Upper lobe of left lung (tissue), 6 donors: ENCODE measurements at regions not wholly inside any gene's neighbourhood (a gene's known extent, or its start where the extent isn't known, plus 50 kb on each side); places are given as distances from the start of the nearest gene placed in this dataset.
A peak's percentile ranks its signal among the peaks of the same experiment; 100 is the strongest.

ENCODE experiments used
- ATAC-seq, 2 donors: fragments of 200-7000 bp; cut with Tn5 transposase; one replicate each; pipeline ENCODE4 v1.9.1; 2022; ENCODE audit warnings: mild to moderate bottlenecking in 2 of 2, moderate library complexity in 2 of 2; ENCODE audit not compliant: low FRiP score in 2 of 2
- DNase-seq, 2 donors: peaks; one replicate each; pipeline ENCODE4 v3.0.0-alpha.2; 2019 to 2020
- H3K27ac ChIP-seq, 4 donors: fragments of 200-600 bp; sonication (generic); one replicate each; pipeline ENCODE4 v1.5.1; 2016 to 2019
- H3K27me3 ChIP-seq, 4 donors: fragments of 200-600 bp; sonication (generic); one replicate each; pipeline ENCODE4 v1.5.1; 2017 to 2019
- H3K36me3 ChIP-seq, 4 donors: fragments of 200-600 bp; sonication (generic); one replicate each; pipeline ENCODE4 v1.5.1; 2016 to 2019
- H3K4me1 ChIP-seq, 4 donors: fragments of 200-600 bp; sonication (generic); one replicate each; pipeline ENCODE4 v1.5.1; 2018 to 2019
- H3K4me3 ChIP-seq, 4 donors: fragments of 200-600 bp; sonication (generic); one replicate each; pipeline ENCODE4 v1.5.1; 2017 to 2019; ENCODE audit warnings: mild to moderate bottlenecking in 2 of 4, moderate library complexity in 1 of 4
- H3K9me3 ChIP-seq, 4 donors: fragments of 200-600 bp; sonication (generic); one replicate each; pipeline ENCODE4 v1.5.1; 2018 to 2019
- EP300 ChIP-seq, 4 donors: sonication (generic); formaldehyde crosslinking; IDR thresholded peaks; one replicate each; pipeline ENCODE4 v1.5.1; 2017; ENCODE audit warnings: antibody characterized with exemption in 4 of 4, control low read depth in 2 of 4
- POLR2A ChIP-seq, 4 donors: fragments of 450-650 bp; IDR thresholded peaks; one replicate each; pipeline ENCODE4 v1.5.1; 2016 to 2017; ENCODE audit warnings: antibody characterized with exemption in 4 of 4, mild to moderate bottlenecking in 2 of 4
- POLR2AphosphoS5 ChIP-seq, 2 donors: sonication (generic); formaldehyde crosslinking; IDR thresholded peaks; one replicate each; pipeline ENCODE4 v1.5.1; 2017; ENCODE audit warnings: antibody characterized with exemption in 2 of 2
- WGBS, 2 donors: methylation state at CpG; one replicate each; pipeline ENCODE4 v1.1.5; 2017 to 2018; 5-methylcytosine and 5-hydroxymethylcytosine counted together
- TF ChIP-seq, protein P1 (sequence below), 6 experiments: fragments of 450-650 bp in 4 of 6; fragments of 200-600 bp in 2 of 6; sonication (generic) in 2 of 6; IDR thresholded peaks; one replicate each; pipeline ENCODE4 v1.5.1; 2016 to 2019; ENCODE audit warnings: antibody characterized with exemption in 6 of 6
- donor health status: DM: no; HTN: no; CAD: no; lungs with moderate emphysema.
- donor health status: DM: no; HTN: yes; CAD: no; lungs with severe emphysema.

DNA sequence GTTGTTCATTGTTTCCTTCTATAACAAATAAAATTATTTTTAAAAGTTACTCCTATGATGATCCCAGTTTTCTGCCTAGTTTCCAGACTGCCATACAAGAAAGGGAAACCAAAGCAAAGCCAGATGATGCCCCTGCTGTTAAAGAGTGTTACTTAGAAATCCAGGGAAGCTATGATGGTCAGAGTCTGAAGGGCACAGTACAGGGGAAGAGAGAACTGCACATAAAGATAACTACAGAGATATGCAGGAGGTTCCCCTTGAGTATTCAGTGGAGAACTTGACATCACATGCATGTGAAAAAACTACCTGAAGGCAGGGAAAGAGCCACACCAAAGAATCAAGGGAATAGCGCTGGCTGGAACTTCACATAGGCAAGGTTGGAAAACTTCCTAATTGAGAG is 494.2 kb upstream of the FSTL5 start:
- H3K9me3 ChIP-seq, result peaks cover 0 to 3% (median 0%) of the 10 kb centered on the region in 4 donors
- ATAC-seq, result no peak
- TF ChIP-seq EP300 (IDR thresholded peaks at IDR 0.05) (no peak), POLR2AphosphoS5 (IDR thresholded peaks at IDR 0.05) (no peak), POLR2A (IDR thresholded peaks at IDR 0.05) (no peak)
- TF ChIP-seq, protein P1, sequence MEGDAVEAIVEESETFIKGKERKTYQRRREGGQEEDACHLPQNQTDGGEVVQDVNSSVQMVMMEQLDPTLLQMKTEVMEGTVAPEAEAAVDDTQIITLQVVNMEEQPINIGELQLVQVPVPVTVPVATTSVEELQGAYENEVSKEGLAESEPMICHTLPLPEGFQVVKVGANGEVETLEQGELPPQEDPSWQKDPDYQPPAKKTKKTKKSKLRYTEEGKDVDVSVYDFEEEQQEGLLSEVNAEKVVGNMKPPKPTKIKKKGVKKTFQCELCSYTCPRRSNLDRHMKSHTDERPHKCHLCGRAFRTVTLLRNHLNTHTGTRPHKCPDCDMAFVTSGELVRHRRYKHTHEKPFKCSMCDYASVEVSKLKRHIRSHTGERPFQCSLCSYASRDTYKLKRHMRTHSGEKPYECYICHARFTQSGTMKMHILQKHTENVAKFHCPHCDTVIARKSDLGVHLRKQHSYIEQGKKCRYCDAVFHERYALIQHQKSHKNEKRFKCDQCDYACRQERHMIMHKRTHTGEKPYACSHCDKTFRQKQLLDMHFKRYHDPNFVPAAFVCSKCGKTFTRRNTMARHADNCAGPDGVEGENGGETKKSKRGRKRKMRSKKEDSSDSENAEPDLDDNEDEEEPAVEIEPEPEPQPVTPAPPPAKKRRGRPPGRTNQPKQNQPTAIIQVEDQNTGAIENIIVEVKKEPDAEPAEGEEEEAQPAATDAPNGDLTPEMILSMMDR (IDR thresholded peaks at IDR 0.05), result no peak
- no peak overlapping the region for H3K27ac ChIP-seq
- no peak for DNase-seq
- no peaks in the 10 kb centered on the region for H3K27me3 ChIP-seq
- 93 to 96% methylated on average over 1 of the region's 1 CpG for WGBS, 2 donors
- H3K36me3 ChIP-seq, result no peaks in the 10 kb centered on the region
- no peak overlapping the region for H3K4me3 ChIP-seq
- H3K4me1 ChIP-seq, result no peaks in the 10 kb centered on the region

DNA sequence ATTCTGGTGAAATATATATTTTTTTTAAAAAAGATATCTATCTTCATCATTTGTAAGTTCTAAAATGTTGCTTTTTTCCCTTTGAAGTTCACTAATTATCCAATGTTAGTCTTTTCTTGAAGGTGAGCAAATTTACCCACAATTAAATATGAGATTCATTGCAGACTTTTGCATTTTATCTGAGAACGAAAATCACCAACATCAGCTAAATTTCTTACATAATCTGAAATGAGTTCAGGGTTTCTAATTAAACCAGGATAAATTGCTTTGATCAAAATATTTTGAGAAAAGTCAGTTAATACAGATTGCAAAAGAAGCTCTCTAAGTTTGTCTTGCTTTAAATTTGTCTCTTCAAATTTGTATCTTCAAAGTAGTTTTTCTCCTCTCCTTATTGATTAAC is 486.4 kb upstream of the FSTL5 start:
- Histone ChIP-seq H3K4me3 (no peak overlapping the region), H3K27ac (no peak overlapping the region), H3K4me1 (no peaks in the 10 kb centered on the region), H3K9me3 (no peaks in the 10 kb centered on the region), H3K27me3 (no peaks in the 10 kb centered on the region), H3K36me3 (no peaks in the 10 kb centered on the region)
- ATAC-seq (no peak), DNase-seq (no peak)
- 57 to 76% methylated on average over 1 of the region's 1 CpG for WGBS, 2 donors
- TF ChIP-seq POLR2A (IDR thresholded peaks at IDR 0.05), result no peak
- TF ChIP-seq, protein P1 (IDR thresholded peaks at IDR 0.05), result no peak
- no peak for TF ChIP-seq EP300 (IDR thresholded peaks at IDR 0.05)
- no peak for TF ChIP-seq POLR2AphosphoS5 (IDR thresholded peaks at IDR 0.05)

DNA sequence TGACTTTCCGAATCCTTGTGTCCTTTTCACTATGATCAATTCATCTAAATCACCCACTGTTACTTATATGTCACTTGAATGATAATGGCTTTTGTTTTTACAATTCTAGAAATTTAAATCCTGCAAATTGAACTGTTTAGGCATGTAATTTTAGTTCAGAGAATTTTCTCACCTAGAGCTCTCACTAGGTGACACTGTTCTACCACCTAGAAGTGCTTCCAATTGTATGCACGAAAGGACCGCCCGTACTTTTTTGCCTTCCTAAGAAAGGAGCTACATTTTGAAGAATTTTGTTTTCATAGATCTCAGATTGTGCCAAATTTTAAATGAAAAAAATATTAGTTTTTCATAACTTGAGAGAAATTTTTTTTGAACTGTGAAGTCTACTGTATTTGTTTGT is 481.6 kb upstream of the FSTL5 start:
- Histone ChIP-seq H3K4me3 (no peak overlapping the region), H3K27me3 (no peaks in the 10 kb centered on the region), H3K9me3 (no peaks in the 10 kb centered on the region), H3K36me3 (no peaks in the 10 kb centered on the region), H3K4me1 (no peaks in the 10 kb centered on the region), H3K27ac (no peak overlapping the region)
- DNase-seq (no peak), ATAC-seq (no peak)
- TF ChIP-seq POLR2AphosphoS5 (IDR thresholded peaks at IDR 0.05) (no peak), POLR2A (IDR thresholded peaks at IDR 0.05) (no peak), EP300 (IDR thresholded peaks at IDR 0.05) (no peak)
- TF ChIP-seq, protein P1 (IDR thresholded peaks at IDR 0.05), result no peak
- WGBS, 2 donors, result 35 to 69% methylated on average over 4 of the region's 4 CpGs

DNA sequence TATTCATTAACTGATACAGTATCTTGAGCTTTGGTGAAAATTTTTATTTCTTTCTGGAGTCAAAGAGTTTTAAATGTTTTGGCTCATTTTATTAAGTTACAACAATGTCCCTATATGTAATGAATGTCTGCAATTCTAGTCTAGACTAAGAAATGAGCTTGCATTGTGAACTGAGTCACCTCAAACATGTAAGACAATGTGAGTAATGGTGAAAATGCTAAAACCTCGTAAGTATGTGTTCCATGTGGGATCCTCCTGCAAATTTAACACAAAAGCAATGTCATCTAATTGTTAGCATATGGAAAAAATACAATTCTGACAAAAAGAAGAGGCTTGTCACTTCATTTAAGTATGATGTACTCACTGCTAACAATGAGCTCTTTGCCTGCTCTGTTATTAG is 480.5 kb upstream of the FSTL5 start:
- ATAC-seq (no peak), DNase-seq (no peak)
- Histone ChIP-seq H3K9me3 (no peaks in the 10 kb centered on the region), H3K27me3 (no peaks in the 10 kb centered on the region), H3K4me1 (no peaks in the 10 kb centered on the region), H3K4me3 (no peak overlapping the region), H3K27ac (no peak overlapping the region), H3K36me3 (no peaks in the 10 kb centered on the region)
- TF ChIP-seq, protein P1 (IDR thresholded peaks at IDR 0.05), result no peak
- TF ChIP-seq EP300 (IDR thresholded peaks at IDR 0.05) (no peak), POLR2AphosphoS5 (IDR thresholded peaks at IDR 0.05) (no peak), POLR2A (IDR thresholded peaks at IDR 0.05) (no peak)
- WGBS, 2 donors, result 48% methylated on average over 1 of the region's 1 CpG

DNA sequence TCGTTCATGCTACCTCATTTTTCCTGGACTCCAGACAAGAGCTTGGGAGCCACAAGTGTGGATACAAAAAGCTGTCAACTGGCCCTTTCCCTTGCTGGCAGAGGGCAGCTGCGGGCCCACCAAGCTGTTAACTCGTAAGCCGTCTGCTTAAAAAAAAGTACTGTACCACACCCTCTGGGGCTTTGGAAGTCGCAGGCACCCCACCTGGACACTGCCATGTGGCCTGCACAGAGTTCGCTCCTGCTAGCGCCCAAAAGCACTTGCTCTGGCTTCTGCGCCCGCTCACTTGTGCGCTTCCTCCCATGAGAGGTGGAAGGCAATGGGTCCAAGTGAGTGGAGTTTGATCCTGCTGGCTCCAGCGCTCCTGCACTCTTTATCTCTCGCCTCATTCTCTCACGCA is 476.4 kb upstream of the FSTL5 start:
- DNase-seq, result peak in 1 of 2 donors; percentile 15
- WGBS, 2 donors, result 86 to 93% methylated on average over 10 to 13 of the region's 13 CpGs
- no peak for TF ChIP-seq EP300 (IDR thresholded peaks at IDR 0.05)
- TF ChIP-seq, protein P1 (IDR thresholded peaks at IDR 0.05), result no peak
- no peak for TF ChIP-seq POLR2AphosphoS5 (IDR thresholded peaks at IDR 0.05)
- no peak for TF ChIP-seq POLR2A (IDR thresholded peaks at IDR 0.05)

More for the DNA sequence above, 476.4 kb upstream of the FSTL5 start:
- Histone ChIP-seq H3K36me3 (no peaks in the 10 kb centered on the region), H3K27ac (no peak overlapping the region), H3K27me3 (no peaks in the 10 kb centered on the region), H3K4me3 (no peak overlapping the region), H3K9me3 (no peaks in the 10 kb centered on the region), H3K4me1 (no peaks in the 10 kb centered on the region)
- ATAC-seq, result no peak
